ENCODE measurements at regions not wholly inside any gene's neighbourhood (a gene's known extent, or its start where the extent isn't known, plus 50 kb on each side); places are given as distances from the start of the nearest gene placed in this dataset.

- H3K4me3 ChIP-seq (ENCODE audit: extremely low read depth in 1 of 4, insufficient read depth in 2 of 4, low read depth in 3 of 4, low read length in 4 of 4): no peak overlapping the region
- FAIRE-seq (no peak), DNase-seq (ENCODE audit: low read depth in 1 of 2, low spot score in 2 of 2) (no peak)
- no peak overlapping the region for H3K56ac ChIP-seq (replicated peaks; ENCODE audit: insufficient read length, low read depth, low read length)
- H4K5ac ChIP-seq (ENCODE audit: insufficient read length, low read depth, low read length): no peak overlapping the region
- H2BK120ac ChIP-seq (replicated peaks; ENCODE audit: low read depth, low read length): no peak overlapping the region
- 78% methylated on average over 2 of the region's 2 CpGs; no CpG with 5 or more reads in 1 of the 2 experiments for WGBS, 2 experiments (ENCODE audit: extremely low coverage in 1 of 2, insufficient coverage in 1 of 2, insufficient read length in 1 of 2, insufficient replicate concordance in 2 of 2, low coverage in 1 of 2, low lambda C conversion rate in 2 of 2, missing lambda C conversion rate in 1 of 2)
- no peak overlapping the region for H4K91ac ChIP-seq (replicated peaks; ENCODE audit: insufficient read length, low read length)
- H3K27me3 ChIP-seq (replicated peaks in 1 of 4; ENCODE audit: control insufficient read depth in 3 of 4, extremely low read depth in 1 of 4, insufficient read depth in 3 of 4, low read length in 3 of 4): no peaks in the 10 kb centered on the region
- H3K36me3 ChIP-seq (ENCODE audit: control insufficient read depth in 2 of 4, insufficient read depth in 4 of 4, low read length in 3 of 4): no peaks in the 10 kb centered on the region
- H2BK15ac ChIP-seq (ENCODE audit: low read length): no peak overlapping the region
- CTCF ChIA-PET (ENCODE audit: partially characterized antibody): no interaction called here
- H2BK12ac ChIP-seq (ENCODE audit: low read depth, low read length): no peak overlapping the region
- H3K23me2 ChIP-seq (ENCODE audit: low read depth, low read length): no peaks in the 10 kb centered on the region
- no peak overlapping the region for H4K8ac ChIP-seq (ENCODE audit: extremely low read depth, insufficient read depth, low read length)
- no peaks in the 10 kb centered on the region for H4K20me1 ChIP-seq (replicated peaks in 1 of 2; ENCODE audit: control insufficient read depth in 1 of 2, insufficient read depth in 2 of 2, low read length in 2 of 2)
- H3K9ac ChIP-seq (replicated peaks in 1 of 4; ENCODE audit: extremely low read depth in 1 of 4, low read depth in 3 of 4, low read length in 3 of 4): no peak overlapping the region
- no peak overlapping the region for H3K27ac ChIP-seq (ENCODE audit: low read depth, low read length)
- H2BK20ac ChIP-seq (ENCODE audit: low read length): no peak overlapping the region
- no peak overlapping the region for H3K4ac ChIP-seq (replicated peaks; ENCODE audit: insufficient read length, low read depth, low read length)
- no peak overlapping the region for H2AK5ac ChIP-seq (ENCODE audit: low read depth, low read length)
- H3K4me2 ChIP-seq (ENCODE audit: insufficient read depth in 1 of 2, low read depth in 2 of 2, low read length in 2 of 2): no peak overlapping the region
- no peak overlapping the region for H3K18ac ChIP-seq (ENCODE audit: extremely low read depth, low read length)
- H2BK5ac ChIP-seq (ENCODE audit: low read depth, low read length): no peak overlapping the region
- H3K4me1 ChIP-seq (replicated peaks in 1 of 4; ENCODE audit: control insufficient read depth in 3 of 4, insufficient read depth in 4 of 4, low read length in 3 of 4): no peaks in the 10 kb centered on the region
- H3K9me3 ChIP-seq (ENCODE audit: insufficient read depth in 2 of 2, low read depth in 1 of 2, low read length in 1 of 2): peaks cover 4 to 22% of the 10 kb centered on the region in 2 experiments; a peak in 2 of 4 replicates
- no peaks in the 10 kb centered on the region for H3K79me2 ChIP-seq (ENCODE audit: control insufficient read depth in 1 of 2, insufficient read depth in 2 of 2, low read length in 2 of 2)
- H2AFZ ChIP-seq (ENCODE audit: low read length): no peak overlapping the region
- POLR2A ChIA-PET (ENCODE audit: partially characterized antibody): no interaction called here
- H3K23ac ChIP-seq (ENCODE audit: insufficient read length): no peak overlapping the region
- H3K79me1 ChIP-seq (ENCODE audit: low read depth, low read length): no peaks in the 10 kb centered on the region
- H3K14ac ChIP-seq (ENCODE audit: insufficient read length): no peak overlapping the region
- TF ChIP-seq RFX5 (IDR thresholded peaks at IDR 0.05; ENCODE audit: borderline replicate concordance, low read depth, low read length): no peak
- TF ChIP-seq CHD1 (IDR thresholded peaks at IDR 0.05; ENCODE audit: low read depth, low read length): no peak
- TF ChIP-seq CTBP2 (IDR thresholded peaks at IDR 0.05; ENCODE audit: borderline replicate concordance, insufficient read depth, insufficient read length, low read length): no peak
- no peak for TF ChIP-seq RNF2 (IDR thresholded peaks at IDR 0.05; ENCODE audit: borderline replicate concordance, low read depth, low read length, missing control alignments, poor library complexity, severe bottlenecking)
- TF ChIP-seq RXRA (IDR thresholded peaks at IDR 0.05; ENCODE audit: insufficient read depth, low read depth, low read length): no peak
- TF ChIP-seq RAD21 (IDR thresholded peaks at IDR 0.05 in 1 of 2, conservative IDR thresholded peaks at IDR 0.05 in 1 of 2; ENCODE audit: low read depth in 2 of 2, low read length in 2 of 2): no peak
Observed at GRCh38 chrX:65961714-65962113, 78.2 kb downstream of the VSIG4 start.

Data from H1 (cell line).